ENCODE measurements at regions not wholly inside any gene's neighbourhood (a gene's known extent, or its start where the extent isn't known, plus 50 kb on each side); places are given as distances from the start of the nearest gene placed in this dataset.

DNA sequence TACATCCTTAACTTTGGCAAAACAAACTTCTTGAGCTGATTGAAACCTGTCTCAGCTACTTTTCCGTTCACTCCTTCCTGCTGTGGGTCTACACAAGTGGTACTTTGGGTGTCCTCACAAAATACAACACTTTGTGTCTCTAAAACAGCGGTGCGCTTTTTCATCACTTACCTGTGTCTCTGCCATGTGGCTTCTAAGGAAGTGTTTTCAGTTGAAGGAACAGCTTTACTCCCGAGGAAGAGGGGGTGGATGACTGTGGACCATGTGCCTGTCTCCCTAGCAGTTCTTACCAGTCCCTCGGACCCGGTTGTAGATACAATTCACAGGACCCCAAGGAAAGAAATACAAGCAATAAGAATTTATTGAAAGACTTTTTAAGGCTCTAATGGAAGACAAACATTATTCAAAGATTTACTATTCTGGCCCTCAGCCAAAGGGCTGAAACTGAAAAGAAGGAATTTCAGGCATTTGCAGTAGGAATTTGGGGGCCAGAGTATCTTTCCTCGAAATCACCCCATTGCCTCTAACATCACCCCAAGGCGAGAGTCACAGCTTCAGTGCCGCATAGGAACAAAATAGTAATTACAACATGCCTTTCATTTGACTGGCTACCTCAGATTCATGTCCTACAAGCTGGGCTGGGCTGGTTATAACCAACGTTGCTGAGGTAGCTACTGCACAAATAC lies 246.3 kb downstream of the ACTR3B start:
- H3K27ac ChIP-seq = no peak overlapping the region
- DNase-seq (ENCODE audit: low read depth, low spot score) = no peak

DNA sequence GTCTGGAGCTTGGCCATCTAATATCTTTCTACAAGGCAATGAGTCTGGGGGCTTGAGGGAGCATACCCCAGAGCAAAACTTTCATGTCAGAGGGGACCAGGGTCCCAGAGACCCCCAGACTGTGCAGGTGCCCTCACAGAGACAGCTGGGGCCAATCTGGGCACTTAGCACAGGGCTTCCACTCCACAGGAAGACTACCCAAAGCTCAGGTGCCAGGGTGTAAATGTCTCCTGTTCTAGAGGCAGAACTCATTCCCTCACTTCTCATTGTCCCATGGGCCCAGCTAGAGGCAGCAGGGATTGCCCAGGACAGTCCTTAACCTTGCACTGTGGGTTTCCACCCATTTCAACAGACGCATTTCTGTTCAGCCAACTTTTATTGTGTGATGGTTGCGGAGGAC lies 246.9 kb downstream of the ACTR3B start:
- no peak overlapping the region for H3K27ac ChIP-seq
- no peak for DNase-seq (ENCODE audit: low read depth, low spot score)

DNA sequence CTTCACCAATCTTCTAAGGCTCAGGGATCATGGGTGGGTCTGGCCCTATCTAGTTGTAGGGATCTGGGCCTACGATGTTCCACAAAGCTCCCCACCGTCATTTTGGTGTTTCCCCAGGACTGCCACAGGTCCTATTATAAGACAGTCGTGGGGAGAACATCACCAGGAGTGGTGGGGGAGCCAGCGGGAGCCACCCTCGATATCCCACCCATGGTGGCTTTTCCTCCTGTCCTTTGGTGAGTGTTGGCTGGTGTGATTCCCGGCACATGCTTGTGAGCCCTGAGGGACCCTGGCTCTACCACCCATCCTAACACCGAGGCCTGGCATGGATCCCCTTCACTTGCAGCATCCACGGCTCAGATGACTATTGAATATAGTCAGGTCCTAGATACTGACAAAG lies 247.4 kb downstream of the ACTR3B start:
- DNase-seq (ENCODE audit: low read depth, low spot score) = no peak
- no peak overlapping the region for H3K27ac ChIP-seq

DNA sequence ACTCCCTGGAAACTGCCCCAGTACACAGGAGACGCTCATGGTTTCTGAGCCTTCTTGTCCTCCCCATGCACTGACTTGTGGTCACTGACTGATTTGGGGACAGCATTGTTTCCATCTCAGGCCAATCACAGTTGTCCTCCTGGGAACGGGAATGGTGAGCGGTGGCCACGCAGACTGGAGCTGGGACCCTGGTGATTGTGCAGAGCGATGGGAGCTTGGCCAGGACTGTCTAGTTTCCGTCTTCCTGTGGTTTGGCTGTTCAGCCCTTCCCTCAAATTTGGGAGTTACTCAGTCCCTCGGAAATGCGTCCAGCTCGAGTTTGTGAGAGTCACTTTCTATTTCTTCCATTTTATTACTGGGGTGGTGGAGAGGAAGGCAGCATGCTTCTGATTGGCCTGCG lies 250.9 kb downstream of the ACTR3B start:
- no peak for DNase-seq (ENCODE audit: low read depth, low spot score)
- no peak overlapping the region for H3K27ac ChIP-seq

DNA sequence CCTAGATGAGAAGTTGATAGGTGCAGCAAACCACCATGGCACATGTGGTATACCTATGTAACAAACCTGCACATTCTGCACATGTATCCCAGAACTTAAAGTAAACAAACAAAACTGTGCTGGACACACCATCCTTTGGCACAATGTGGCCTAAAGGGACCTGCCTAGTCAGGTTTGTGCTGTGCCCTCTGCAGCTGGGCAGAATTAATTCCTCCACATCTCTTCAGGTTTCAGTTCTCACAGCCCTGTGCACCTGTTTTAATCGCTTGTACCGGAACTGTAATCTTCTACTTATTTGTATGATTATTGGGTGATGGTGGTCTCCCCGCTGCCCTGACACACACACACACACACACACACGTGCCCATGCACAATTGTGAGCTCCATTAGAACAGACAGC lies 252.7 kb downstream of the ACTR3B start:
- H3K27ac ChIP-seq = no peak overlapping the region
- no peak for DNase-seq (ENCODE audit: low read depth, low spot score)

DNA sequence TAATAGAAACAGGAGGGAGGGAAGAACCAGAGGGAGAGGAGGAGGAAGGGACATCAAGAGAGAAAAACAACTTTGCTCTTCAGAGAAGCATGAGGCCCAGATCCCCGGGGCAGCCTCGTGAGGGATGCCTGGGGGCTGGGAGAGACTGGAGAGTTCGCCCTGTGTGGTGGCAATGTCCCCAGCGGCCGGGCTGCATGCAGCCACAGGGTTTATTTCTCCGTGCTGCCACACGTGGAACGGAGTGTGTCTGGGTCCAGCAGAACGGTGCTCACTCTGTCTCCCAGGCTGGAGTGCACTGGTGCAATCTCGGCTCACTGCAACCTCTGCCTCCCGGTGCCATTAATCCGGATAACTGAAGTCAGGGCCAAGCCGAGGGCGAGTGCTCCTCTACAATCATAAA lies 257.7 kb downstream of the ACTR3B start:
- DNase-seq (ENCODE audit: low read depth, low spot score) = no peak
- no peak overlapping the region for H3K27ac ChIP-seq

DNA sequence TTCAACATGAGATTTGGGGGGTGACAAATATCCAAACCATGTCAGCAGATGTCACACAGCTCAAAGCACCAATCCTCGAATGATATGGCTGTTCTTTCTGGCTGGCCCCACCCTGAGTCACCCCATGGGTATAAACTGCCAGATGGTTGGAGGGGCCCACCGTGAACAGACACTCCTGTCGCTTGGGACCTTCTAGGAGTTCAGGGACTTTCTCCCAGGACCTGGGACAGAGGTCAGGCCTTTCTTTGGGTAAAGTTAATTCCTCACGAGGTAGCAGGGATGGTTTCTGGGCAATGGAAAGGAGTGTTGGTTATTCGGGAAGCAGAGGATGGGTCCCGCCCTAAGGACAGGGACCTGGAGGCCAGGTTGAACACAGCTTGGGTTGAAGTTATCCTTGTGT lies 262.0 kb downstream of the ACTR3B start:
- no peak overlapping the region for H3K27ac ChIP-seq
- DNase-seq (ENCODE audit: low read depth, low spot score) = no peak

DNA sequence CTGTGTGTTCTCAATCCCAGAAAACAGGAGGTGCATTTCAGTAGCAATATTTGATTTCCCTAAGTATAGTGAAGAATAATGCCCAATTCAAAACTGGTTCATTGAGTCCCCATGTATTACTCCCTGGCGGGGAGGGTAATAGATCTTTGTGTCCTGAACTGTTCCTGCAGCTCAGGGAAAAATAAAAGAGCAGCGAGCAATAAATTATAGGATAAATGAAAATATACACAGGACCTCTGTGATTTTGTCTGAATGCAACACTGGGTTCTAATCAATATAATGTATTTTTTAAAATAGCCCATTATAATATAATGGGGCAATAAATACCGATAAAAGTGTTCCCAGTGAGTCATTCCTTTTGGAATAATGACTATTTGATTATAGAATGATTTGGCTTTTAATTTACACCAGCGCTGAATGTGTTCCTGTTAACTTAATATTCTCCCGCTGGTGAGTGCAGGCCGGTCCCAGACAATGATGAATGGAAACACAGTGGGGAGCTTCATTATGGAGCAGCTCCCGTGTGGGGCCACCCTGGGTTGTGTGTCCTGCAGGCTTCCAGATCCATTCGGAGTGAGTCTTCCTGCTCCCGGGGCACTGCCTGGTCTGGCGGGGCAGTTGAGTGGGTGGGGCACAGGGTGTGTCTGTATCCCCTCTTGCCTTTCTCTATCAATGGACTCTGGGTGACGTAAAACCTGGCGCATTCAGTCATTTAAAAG lies 263.1 kb downstream of the ACTR3B start:
- no peak overlapping the region for H3K27ac ChIP-seq
- no peak for DNase-seq (ENCODE audit: low read depth, low spot score)

DNA sequence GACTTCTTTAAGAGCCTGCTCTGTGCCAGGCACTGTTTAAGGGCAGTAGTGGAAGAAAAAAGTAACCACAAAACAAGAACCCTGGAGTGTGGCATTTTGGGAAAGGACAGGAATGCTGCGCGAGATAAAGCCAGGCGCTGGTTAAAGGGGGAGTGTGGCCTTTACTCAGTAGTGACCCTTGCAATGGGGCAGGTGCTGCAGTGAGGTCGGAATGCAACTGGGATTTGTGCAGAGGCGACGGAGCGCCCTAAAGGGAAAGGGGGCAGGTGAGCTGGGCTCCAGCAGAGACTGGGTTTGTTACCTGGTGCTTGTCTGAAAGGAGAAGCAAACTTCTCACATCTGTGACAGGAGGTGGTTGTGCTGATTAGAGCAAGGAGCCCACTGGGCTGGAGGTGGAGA lies 263.6 kb downstream of the ACTR3B start:
- H3K27ac ChIP-seq = no peak overlapping the region
- DNase-seq (ENCODE audit: low read depth, low spot score) = no peak

DNA sequence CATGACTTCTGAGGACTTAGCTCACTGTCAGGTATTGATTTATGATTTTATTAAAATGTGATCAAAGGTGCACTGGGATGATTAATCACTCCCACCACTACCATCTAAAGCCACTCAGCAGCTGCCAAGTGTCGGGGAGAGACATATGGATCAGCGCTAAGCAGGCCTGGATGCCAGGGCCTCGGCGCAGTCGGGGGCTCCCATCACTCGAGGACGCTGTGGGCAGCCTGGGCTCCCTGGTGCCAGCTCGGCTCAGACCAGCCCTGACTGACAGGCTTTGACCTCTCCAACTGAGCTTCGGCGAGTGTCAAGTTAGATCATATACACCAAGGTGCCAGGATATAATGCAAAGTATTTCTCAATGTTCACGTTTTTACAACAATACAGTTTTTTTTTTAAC lies 267.7 kb downstream of the ACTR3B start:
- H3K27ac ChIP-seq = no peak overlapping the region

DNA sequence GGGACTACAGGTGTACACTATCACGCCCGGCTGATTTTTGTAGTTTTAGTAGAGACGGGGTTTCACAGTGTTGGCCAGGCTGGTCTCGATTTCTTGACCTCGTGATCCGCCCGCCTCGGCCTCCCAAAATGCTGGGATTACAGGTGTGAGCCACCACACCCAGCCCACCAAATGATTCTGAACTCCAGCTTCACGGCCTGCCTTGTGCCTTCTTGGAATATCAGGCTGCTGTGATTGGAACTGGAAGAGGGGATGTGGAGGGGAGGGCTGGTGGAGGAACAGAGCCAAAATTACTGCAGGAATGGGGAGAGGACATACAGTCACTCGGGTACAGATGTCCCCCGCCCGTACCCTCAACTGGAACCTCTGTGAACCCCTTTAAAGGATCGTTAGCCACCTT lies 268.4 kb downstream of the ACTR3B start:
- H3K27ac ChIP-seq = no peak overlapping the region
- DNase-seq (ENCODE audit: low read depth, low spot score) = no peak

More for the DNA sequence above, 267.7 kb downstream of the ACTR3B start:
- no peak for DNase-seq (ENCODE audit: low read depth, low spot score)

DNA sequence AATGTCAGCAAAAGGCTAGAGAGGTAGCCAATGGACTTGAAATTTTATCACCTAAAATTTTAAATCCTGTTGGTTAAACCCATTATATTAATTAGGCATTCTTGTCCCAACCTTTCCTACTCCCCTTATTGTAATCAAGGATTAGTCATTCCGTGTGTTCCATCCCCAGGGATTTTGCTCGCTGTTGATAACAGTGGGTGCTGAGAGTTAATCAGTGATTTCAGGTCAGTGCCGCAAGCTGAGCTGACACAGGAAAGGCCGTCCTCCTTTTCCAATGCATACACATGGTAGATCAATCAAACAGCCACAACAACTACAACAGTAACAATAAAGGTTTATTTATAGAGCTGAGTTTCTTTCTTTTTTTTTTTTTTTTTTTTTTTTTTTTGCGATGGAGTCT lies 271.4 kb downstream of the ACTR3B start:
- no peak overlapping the region for H3K27ac ChIP-seq
- DNase-seq (ENCODE audit: low read depth, low spot score) = no peak

DNA sequence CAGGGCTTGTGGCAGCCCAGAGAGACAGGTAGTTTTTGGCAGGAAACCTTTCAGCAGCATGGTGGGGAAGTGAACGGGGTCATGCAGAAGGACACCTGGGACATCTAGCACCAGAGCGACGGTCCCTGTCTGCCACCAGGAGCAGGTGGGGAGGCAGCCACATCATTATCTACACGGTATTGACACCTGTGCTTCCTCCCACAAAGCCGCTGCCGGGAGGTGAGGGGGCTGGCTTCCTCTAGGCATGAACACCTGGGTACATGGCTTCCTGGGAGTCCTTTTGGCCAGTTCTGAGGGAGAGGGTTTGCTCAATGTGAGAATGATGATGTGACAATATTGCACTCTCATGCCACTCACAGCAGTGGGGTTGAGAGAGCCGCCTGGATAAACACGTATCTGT lies 275.2 kb downstream of the ACTR3B start:
- no peak for DNase-seq (ENCODE audit: low read depth, low spot score)
- no peak overlapping the region for H3K27ac ChIP-seq

DNA sequence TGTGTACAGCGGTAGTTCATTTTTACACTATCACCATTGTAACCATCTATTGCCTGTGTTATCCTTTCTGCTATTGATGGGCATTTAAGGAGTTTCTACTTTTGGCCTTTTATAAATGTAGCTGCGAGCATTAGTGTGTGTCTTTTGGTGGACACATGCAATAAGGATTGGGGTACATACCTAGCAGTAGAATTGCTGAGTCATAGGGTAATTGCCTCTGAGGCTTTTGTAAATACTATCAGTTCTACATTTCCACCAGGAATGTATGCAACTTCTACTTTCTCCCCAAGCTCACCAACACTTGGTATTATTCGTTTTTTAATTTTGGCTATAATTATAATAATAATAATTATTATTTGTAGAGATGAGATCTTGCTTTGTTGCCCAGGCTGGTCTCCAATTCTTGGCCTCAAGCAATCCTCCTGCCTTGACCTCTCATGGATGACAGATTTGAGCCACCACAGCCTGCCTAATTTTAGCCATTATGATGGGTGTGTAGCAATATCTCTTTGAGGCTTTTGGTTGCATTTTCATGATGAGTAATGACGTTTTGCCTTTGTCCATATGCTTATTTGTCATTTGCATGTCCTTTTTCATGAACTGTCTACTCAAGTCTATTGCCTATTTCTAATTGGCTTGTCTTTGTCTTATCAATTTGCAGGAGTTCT lies 277.0 kb downstream of the ACTR3B start:
- no peak for DNase-seq (ENCODE audit: low read depth, low spot score)

DNA sequence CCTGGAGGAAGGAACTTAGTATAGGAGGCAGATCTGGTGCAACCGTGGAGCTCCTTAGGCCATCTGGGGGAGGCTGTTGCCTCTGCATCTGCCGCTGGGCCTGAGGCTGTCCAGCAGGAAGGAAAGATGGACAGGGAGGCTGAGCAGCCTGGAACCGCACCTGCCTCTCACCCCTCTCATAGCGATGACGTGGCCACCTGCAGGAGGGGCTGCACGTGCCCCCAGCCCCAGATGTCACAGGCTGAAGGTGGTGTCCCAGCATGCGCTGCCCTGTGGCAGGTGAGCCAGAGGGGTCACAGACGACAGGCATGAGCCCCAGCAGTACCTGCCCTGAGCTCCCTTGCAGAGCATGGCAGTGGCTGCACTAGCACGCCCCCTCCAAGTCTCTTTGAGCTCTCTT lies 283.9 kb downstream of the ACTR3B start:
- no peak for DNase-seq (ENCODE audit: low read depth, low spot score)
- H3K27ac ChIP-seq = no peak overlapping the region

More for the DNA sequence above, 277.0 kb downstream of the ACTR3B start:
- H3K27ac ChIP-seq = no peak overlapping the region

DNA sequence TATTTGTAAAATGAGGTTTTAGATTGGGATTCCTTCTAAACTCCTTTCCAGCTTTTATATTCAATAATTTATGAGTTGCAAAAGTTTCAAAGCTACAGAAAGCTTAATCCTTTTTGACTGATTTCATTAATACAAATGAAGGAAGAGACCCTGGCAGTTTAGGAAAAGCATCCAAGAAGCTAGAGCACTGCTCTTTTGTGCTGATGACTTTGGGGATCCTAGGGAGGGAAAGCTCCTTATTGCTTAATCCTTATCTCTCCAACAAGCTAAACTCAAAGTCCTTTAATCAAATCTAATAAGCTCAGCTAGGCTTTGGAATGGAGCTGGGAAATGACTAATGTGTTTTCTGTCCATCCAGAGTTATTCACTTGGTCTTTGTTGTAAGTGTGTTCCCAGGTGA lies 285.4 kb downstream of the ACTR3B start:
- H3K27ac ChIP-seq = no peak overlapping the region
- no peak for DNase-seq (ENCODE audit: low read depth, low spot score)

DNA sequence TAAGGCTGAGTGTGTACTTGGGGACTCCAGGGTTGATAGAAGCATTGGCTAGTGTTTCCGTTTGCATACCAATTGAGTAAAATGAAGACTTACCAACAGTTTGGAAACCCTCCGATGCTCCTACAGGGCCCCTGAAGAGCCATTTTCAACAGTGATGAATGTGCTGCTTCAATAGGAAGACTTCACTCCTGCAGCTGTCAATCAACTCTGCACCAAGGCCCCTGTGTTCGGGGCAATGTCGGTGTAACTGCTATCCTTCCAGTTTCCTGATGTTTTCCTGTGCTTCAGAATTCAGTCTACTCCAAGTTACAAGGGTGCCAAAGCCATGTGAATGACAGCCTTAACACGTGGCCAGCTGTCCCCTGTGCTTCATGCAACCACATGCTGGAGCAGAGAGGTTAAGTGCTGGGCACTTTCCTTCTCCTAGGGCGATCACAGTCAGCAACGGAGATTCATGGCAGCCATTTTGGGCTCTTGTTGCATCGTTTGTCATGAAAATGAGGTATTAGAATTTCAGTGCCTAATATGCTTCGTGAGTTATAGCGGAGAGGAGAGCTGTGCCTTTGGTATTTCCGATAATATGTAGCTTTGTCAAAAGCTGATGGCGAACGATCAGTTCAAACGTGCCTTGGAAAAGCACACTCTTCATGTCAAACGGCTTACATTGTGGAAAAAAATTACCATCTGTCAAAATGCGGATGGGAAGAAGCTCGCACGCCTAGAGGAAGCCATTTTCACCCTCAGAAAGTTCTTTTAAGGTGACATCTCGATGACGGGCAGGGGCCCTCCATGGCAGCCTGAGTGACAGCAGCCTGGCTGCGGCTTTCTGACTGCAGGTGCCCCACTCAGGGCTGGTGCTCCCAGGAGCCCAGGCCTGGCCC lies 287.8 kb downstream of the ACTR3B start:
- no peak overlapping the region for H3K27ac ChIP-seq
- DNase-seq (ENCODE audit: low read depth, low spot score) = no peak

DNA sequence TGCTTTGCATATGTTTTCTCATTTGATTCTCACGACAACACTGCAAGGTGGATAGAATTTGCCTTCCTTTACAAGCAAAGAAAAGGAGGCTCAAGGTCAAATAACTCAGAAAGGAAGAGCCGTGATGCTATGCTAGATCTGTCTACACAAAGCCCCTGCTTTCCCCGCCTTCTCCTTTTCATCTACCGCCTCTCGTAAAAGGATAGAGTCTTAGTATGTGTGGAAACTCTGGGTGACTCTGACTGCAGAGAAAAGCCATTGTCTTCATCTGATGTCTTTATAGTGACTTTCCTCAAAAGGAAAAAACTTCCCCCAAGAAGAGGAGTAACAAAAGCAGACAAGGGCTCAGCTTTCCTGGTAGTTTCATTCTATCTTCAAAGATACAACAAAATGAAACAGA lies 292.7 kb downstream of the ACTR3B start:
- no peak for DNase-seq (ENCODE audit: low read depth, low spot score)
- H3K27ac ChIP-seq = no peak overlapping the region

DNA sequence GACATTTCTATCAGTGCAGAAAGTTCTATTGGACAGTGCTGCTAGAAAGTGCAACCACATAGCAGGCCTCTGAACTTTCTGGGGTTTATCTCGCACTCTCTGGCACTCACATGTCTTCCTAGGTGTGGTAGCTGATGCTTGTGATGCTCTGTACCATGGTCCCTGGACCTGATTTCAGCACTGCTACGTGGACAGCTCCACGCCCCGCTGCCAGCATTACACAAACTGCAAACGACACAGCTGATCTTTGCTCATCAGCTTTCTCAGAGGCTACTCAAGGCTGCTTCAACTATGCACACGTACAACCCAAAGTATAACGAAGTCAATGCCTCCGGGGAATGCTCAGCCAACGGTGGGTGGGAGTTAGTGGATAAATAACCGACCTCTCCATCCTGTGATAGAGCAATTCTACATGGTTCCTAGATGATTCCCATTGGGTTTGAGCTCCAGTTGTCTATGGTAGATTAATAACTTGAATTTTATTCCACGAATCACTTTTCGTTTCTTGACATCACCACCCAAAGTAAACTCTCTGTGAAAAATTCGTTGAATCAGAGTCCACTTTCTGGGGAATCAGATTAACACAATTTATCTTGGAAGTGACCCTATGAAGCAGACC lies 302.5 kb downstream of the ACTR3B start:
- no peak overlapping the region for H3K27ac ChIP-seq
- DNase-seq (ENCODE audit: low read depth, low spot score) = no peak

DNA sequence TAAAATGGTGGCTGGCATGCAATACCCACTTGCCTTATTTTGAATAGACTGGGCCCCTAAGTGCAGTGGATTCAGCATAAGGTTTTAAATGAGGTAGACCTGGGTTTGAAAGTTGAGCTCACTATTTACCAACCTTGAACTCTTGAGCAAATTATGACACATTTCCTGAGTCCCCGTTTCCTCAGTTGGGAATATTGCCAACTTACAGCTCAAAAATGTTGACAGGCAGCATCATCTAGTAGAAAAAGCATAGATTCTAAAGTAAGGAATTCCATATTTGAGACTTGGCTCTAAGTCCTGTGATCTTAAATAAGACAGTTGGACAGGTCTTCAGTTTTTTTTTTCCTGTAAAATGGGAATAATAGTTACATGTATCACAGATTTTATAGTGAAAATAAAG lies 305.5 kb downstream of the ACTR3B start:
- no peak for DNase-seq (ENCODE audit: low read depth, low spot score)
- H3K27ac ChIP-seq = no peak overlapping the region
